CD14-positive monocyte (primary cell): ENCODE measurements at regions not wholly inside any gene's neighbourhood (a gene's known extent, or its start where the extent isn't known, plus 50 kb on each side); places are given as distances from the start of the nearest gene placed in this dataset.

Experiments
- DNase-seq, 3 donors: peaks; one replicate each; pipeline ENCODE4 v3.0.0-alpha.2; 2011 to 2022
- H2AFZ ChIP-seq: 2 replicates; pipeline ENCODE4 v1.6.0; 2012; ENCODE audit warnings: mild to moderate bottlenecking, low read depth, low read length, inconsistent platforms; ENCODE audit not compliant: insufficient read depth, poor library complexity, severe bottlenecking
- H3K27ac ChIP-seq, 2 donors: 1 replicate in 1 of 2; 2 replicates in 1 of 2; pipeline ENCODE4 v1.5.1; 2012 to 2013; ENCODE audit warnings: low read length in 2 of 2, control low read depth in 1 of 2, inconsistent platforms in 1 of 2, low read depth in 1 of 2, mild to moderate bottlenecking in 1 of 2
- H3K27me3 ChIP-seq, 2 donors: one replicate each; pipeline versions ENCODE4 v1.6.0 to v1.6.1; 2011 to 2013; ENCODE audit warnings: low read length in 2 of 2; ENCODE audit not compliant: control insufficient read depth in 2 of 2, insufficient read depth in 2 of 2
- H3K36me3 ChIP-seq, 2 donors: replicated peaks in 1 of 2; 1 replicate in 1 of 2; 2 replicates in 1 of 2; pipeline versions ENCODE4 v1.5.1 to v1.6.1; 2012 to 2013; ENCODE audit warnings: low read length in 2 of 2, control low read depth in 1 of 2, inconsistent platforms in 1 of 2, mild to moderate bottlenecking in 1 of 2; ENCODE audit not compliant: insufficient read depth in 2 of 2, control insufficient read depth in 1 of 2
- H3K4me1 ChIP-seq, 2 donors: 1 replicate in 1 of 2; 2 replicates in 1 of 2; pipeline versions ENCODE4 v1.5.1 to v1.6.1; 2012 to 2013; ENCODE audit warnings: low read length in 2 of 2, control low read depth in 1 of 2, inconsistent platforms in 1 of 2, mild to moderate bottlenecking in 1 of 2, moderate library complexity in 1 of 2; ENCODE audit not compliant: insufficient read depth in 2 of 2, control insufficient read depth in 1 of 2
- H3K4me2 ChIP-seq: replicated peaks from 2 replicates; pipeline ENCODE3; 2012; ENCODE audit warnings: low read length, moderate library complexity, mild to moderate bottlenecking; ENCODE audit not compliant: poor library complexity, severe bottlenecking; ENCODE audit errors: extremely low read depth
- H3K4me3 ChIP-seq, 3 experiments: fragments of 200-600 bp in 1 of 3; sonication (generic) in 1 of 3; replicated peaks in 1 of 3; 1 replicate in 2 of 3; 2 replicates in 1 of 3; pipeline ENCODE4 v1.5.1; 2011 to 2013; ENCODE audit warnings: low read length in 3 of 3, mild to moderate bottlenecking in 3 of 3, control low read depth in 2 of 3, low read depth in 2 of 3, inconsistent platforms in 1 of 3, moderate library complexity in 1 of 3
- H3K79me2 ChIP-seq: 2 replicates; pipeline ENCODE4 v1.6.0; 2012; ENCODE audit warnings: mild to moderate bottlenecking, control low read depth, inconsistent platforms, low read length, moderate library complexity; ENCODE audit not compliant: insufficient read depth
- H3K9ac ChIP-seq: 2 replicates; pipeline ENCODE4 v1.6.0; 2017; ENCODE audit warnings: low read length, mild to moderate bottlenecking; ENCODE audit not compliant: insufficient read depth, poor library complexity, severe bottlenecking
- H3K9me3 ChIP-seq, 2 donors: replicated peaks in 1 of 2; 1 replicate in 1 of 2; 2 replicates in 1 of 2; pipeline versions ENCODE4 v1.5.1 to v1.6.1; 2012 to 2013; ENCODE audit warnings: low read length in 2 of 2, control low read depth in 1 of 2; ENCODE audit not compliant: control insufficient read depth in 1 of 2, insufficient read depth in 1 of 2
- H4K20me1 ChIP-seq: 2 replicates; pipeline ENCODE4 v1.6.0; 2012; ENCODE audit warnings: mild to moderate bottlenecking, low read length, control low read depth, moderate library complexity; ENCODE audit not compliant: insufficient read depth
- H3K27ac Mint-ChIP-seq, 7 donors: one replicate each; pipeline ENCODE4 v1.8.0; 2020; ENCODE audit warnings: mild to moderate bottlenecking in 7 of 7, mixed read lengths in 7 of 7, moderate library complexity in 6 of 7, inconsistent platforms in 2 of 7
- H3K27me3 Mint-ChIP-seq, 3 donors: one replicate each; pipeline ENCODE4 v1.8.0; 2021 to 2022; ENCODE audit warnings: low read depth in 3 of 3, mild to moderate bottlenecking in 3 of 3, mixed read lengths in 3 of 3, moderate library complexity in 3 of 3, inconsistent platforms in 1 of 3
- H3K36me3 Mint-ChIP-seq, 2 donors: one replicate each; pipeline ENCODE4 v1.8.0; 2020; ENCODE audit warnings: mixed read lengths in 2 of 2, inconsistent platforms in 1 of 2, mild to moderate bottlenecking in 1 of 2
- H3K4me1 Mint-ChIP-seq: one replicate; pipeline ENCODE4 v1.8.0; 2020; ENCODE audit warnings: mild to moderate bottlenecking, mixed read lengths
- H3K4me3 Mint-ChIP-seq, 2 donors: one replicate each; pipeline ENCODE4 v1.8.0; 2020; ENCODE audit warnings: mild to moderate bottlenecking in 2 of 2, mixed read lengths in 2 of 2, moderate library complexity in 1 of 2
- H3K9me3 Mint-ChIP-seq, 7 donors: one replicate each; pipeline ENCODE4 v1.8.0; 2020 to 2022; ENCODE audit warnings: mixed read lengths in 7 of 7, mild to moderate bottlenecking in 6 of 7, moderate library complexity in 6 of 7, inconsistent platforms in 2 of 7
- CTCF ChIP-seq: fragments of 200-600 bp; IDR thresholded peaks from one replicate; pipeline ENCODE4 v1.8.0; 2022; ENCODE audit warnings: antibody characterized with exemption, mild to moderate bottlenecking
- WGBS: methylation state at CpG from one replicate; pipeline ENCODE4 v1.1.5; 2013; ENCODE audit warnings: missing lambda C conversion rate; ENCODE audit not compliant: insufficient coverage; 5-methylcytosine and 5-hydroxymethylcytosine counted together
- intact Hi-C, 2 donors: fragments of 100-400 bp; cut with micrococcal nuclease; formaldehyde crosslinking; loops; one replicate each; pipeline versions ENCODE4 v1.15.0 to v1.15.1; 2023

- Histone ChIP-seq H3K36me3 (no peaks in the 10 kb centered on the region), H4K20me1 (no peaks in the 10 kb centered on the region), H3K27ac (no peak overlapping the region), H3K79me2 (no peaks in the 10 kb centered on the region), H3K4me2 (no peak overlapping the region), H3K4me3 (no peak overlapping the region), H2AFZ (no peak overlapping the region), H3K27me3 (no peaks in the 10 kb centered on the region), H3K9ac (no peak overlapping the region), H3K4me1 (no peaks in the 10 kb centered on the region), H3K9me3 (no peaks in the 10 kb centered on the region)
- no CpG with 5 or more reads among the region's 1 CpG for WGBS
- no peak overlapping the region for H3K27ac Mint-ChIP-seq
- H3K4me1 Mint-ChIP-seq: no peaks in the 10 kb centered on the region
- TF ChIP-seq CTCF: no peak
- H3K27me3 Mint-ChIP-seq: peaks cover 0 to 1% (median 0%) of the 10 kb centered on the region in 3 donors
- H3K36me3 Mint-ChIP-seq: no peaks in the 10 kb centered on the region
- intact Hi-C loops: no loop called here
- peaks cover 0 to 6% (median 0%) of the 10 kb centered on the region in 7 donors for H3K9me3 Mint-ChIP-seq
- no peak overlapping the region for H3K4me3 Mint-ChIP-seq
- DNase-seq: no peak
Measured at GRCh38 chr3:88985491-88985890, 121.9 kb upstream of the EPHA3 start.

GRCh38 chr3:88986834-88987233 lies 120.6 kb upstream of the EPHA3 start:
- no peak for DNase-seq
- Histone ChIP-seq H3K4me1 (no peaks in the 10 kb centered on the region), H3K4me3 (no peak overlapping the region), H3K4me2 (no peak overlapping the region), H3K9me3 (no peaks in the 10 kb centered on the region), H3K27ac (no peak overlapping the region), H4K20me1 (no peaks in the 10 kb centered on the region), H3K27me3 (no peaks in the 10 kb centered on the region), H3K79me2 (no peaks in the 10 kb centered on the region), H2AFZ (no peak overlapping the region), H3K36me3 (no peaks in the 10 kb centered on the region), H3K9ac (no peak overlapping the region)
- WGBS: 75% methylated on average over 1 of the region's 2 CpGs
- Mint-ChIP-seq H3K4me1 (no peaks in the 10 kb centered on the region), H3K27me3 (peaks cover 0 to 1% (median 0%) of the 10 kb centered on the region in 3 donors), H3K27ac (no peak overlapping the region), H3K4me3 (no peak overlapping the region), H3K36me3 (no peaks in the 10 kb centered on the region), H3K9me3 (peaks cover 0 to 3% (median 0%) of the 10 kb centered on the region in 7 donors)
- intact Hi-C loops: no loop called here
- no peak for TF ChIP-seq CTCF
